H9 (cell line): ENCODE measurements at regions not wholly inside any gene's neighbourhood (a gene's known extent, or its start where the extent isn't known, plus 50 kb on each side); places are given as distances from the start of the nearest gene placed in this dataset.

Experiments
- DNase-seq: peaks from one replicate; pipeline ENCODE4 v3.0.0-alpha.2; 2017
- H2AFZ ChIP-seq: one replicate; pipeline ENCODE4 v1.6.1; 2013; ENCODE audit warnings: mild to moderate bottlenecking, low read length, control low read depth, moderate library complexity
- H2AK5ac ChIP-seq: 2 replicates; pipeline ENCODE4 v1.6.1; 2013; ENCODE audit warnings: low read length, control low read depth, mixed read lengths; ENCODE audit not compliant: insufficient read length
- H2BK120ac ChIP-seq: one replicate; pipeline ENCODE4 v1.6.1; 2013; ENCODE audit warnings: low read depth, mild to moderate bottlenecking, low read length, control low read depth, inconsistent platforms; ENCODE audit not compliant: poor library complexity, severe bottlenecking
- H2BK12ac ChIP-seq: 2 replicates; pipeline ENCODE4 v1.6.1; 2013; ENCODE audit warnings: low read length, control low read depth, mixed read lengths, low read depth; ENCODE audit not compliant: insufficient read length
- H2BK15ac ChIP-seq: 2 replicates; pipeline ENCODE4 v1.6.1; 2013; ENCODE audit warnings: low read depth, low read length, control low read depth
- H2BK20ac ChIP-seq: one replicate; pipeline ENCODE4 v1.6.1; 2013; ENCODE audit warnings: low read depth, mild to moderate bottlenecking, low read length, control low read depth, inconsistent platforms; ENCODE audit not compliant: poor library complexity, severe bottlenecking
- H2BK5ac ChIP-seq: 2 replicates; pipeline ENCODE4 v1.6.1; 2013; ENCODE audit warnings: low read length, control low read depth, mixed read lengths; ENCODE audit not compliant: insufficient read length
- H3K14ac ChIP-seq: 2 replicates; pipeline ENCODE4 v1.6.1; 2013; ENCODE audit warnings: low read length, control low read depth; ENCODE audit not compliant: insufficient read depth
- H3K18ac ChIP-seq: 2 replicates; pipeline ENCODE4 v1.6.1; 2013; ENCODE audit warnings: low read depth, mild to moderate bottlenecking, mixed read lengths, low read length, control low read depth; ENCODE audit not compliant: insufficient read length
- H3K23ac ChIP-seq: 2 replicates; pipeline ENCODE4 v1.6.1; 2013; ENCODE audit warnings: low read length, control low read depth, mixed read lengths, low read depth; ENCODE audit not compliant: insufficient read length
- H3K23me2 ChIP-seq: 2 replicates; pipeline ENCODE4 v1.6.1; 2013; ENCODE audit warnings: low read depth, mild to moderate bottlenecking, mixed read lengths, low read length, control low read depth; ENCODE audit not compliant: insufficient read length, poor library complexity, severe bottlenecking
- H3K27ac ChIP-seq: 2 replicates; pipeline ENCODE4 v1.5.1; 2013; ENCODE audit warnings: low read length, control low read depth, mixed read lengths, low read depth; ENCODE audit not compliant: insufficient read length
- H3K27me3 ChIP-seq: 2 replicates; pipeline ENCODE4 v1.6.1; 2013; ENCODE audit warnings: low read length, control low read depth, inconsistent platforms; ENCODE audit not compliant: insufficient read depth
- H3K4ac ChIP-seq: 2 replicates; pipeline ENCODE4 v1.6.1; 2013; ENCODE audit warnings: low read depth, mild to moderate bottlenecking, control low read depth, inconsistent platforms, low read length, moderate library complexity
- H3K4me1 ChIP-seq: 2 replicates; pipeline ENCODE4 v1.6.1; 2013; ENCODE audit warnings: low read length, control low read depth, inconsistent platforms; ENCODE audit not compliant: insufficient read depth
- H3K4me2 ChIP-seq: 2 replicates; pipeline ENCODE4 v1.6.1; 2013; ENCODE audit warnings: low read length, control low read depth, mixed read lengths; ENCODE audit not compliant: insufficient read length, insufficient read depth
- H3K56ac ChIP-seq: 2 replicates; pipeline ENCODE4 v1.6.1; 2013; ENCODE audit warnings: low read depth, mild to moderate bottlenecking, mixed read lengths, low read length, control low read depth; ENCODE audit not compliant: insufficient read length
- H3K79me1 ChIP-seq: 2 replicates; pipeline ENCODE4 v1.6.1; 2013; ENCODE audit warnings: low read depth, mild to moderate bottlenecking, moderate library complexity, low read length, control low read depth, inconsistent platforms; ENCODE audit not compliant: insufficient read depth, poor library complexity, severe bottlenecking
- H3K79me2 ChIP-seq: 2 replicates; pipeline ENCODE4 v1.6.1; 2013; ENCODE audit warnings: low read length, control low read depth, inconsistent platforms; ENCODE audit not compliant: insufficient read depth
- H3K9ac ChIP-seq: 2 replicates; pipeline ENCODE4 v1.6.1; 2013; ENCODE audit warnings: low read length, control low read depth, mixed read lengths; ENCODE audit not compliant: insufficient read length; ENCODE audit errors: extremely low read depth
- H3K9me3 ChIP-seq: one replicate; pipeline ENCODE4 v1.6.1; 2013; ENCODE audit warnings: low read depth, low read length, inconsistent platforms; ENCODE audit not compliant: control insufficient read depth
- H3T11ph ChIP-seq: one replicate; pipeline ENCODE4 v1.6.1; 2013; ENCODE audit warnings: mild to moderate bottlenecking, low read length, control low read depth, inconsistent platforms
- H4K20me1 ChIP-seq: one replicate; pipeline ENCODE4 v1.6.1; 2013; ENCODE audit not compliant: control insufficient read depth, insufficient read length, insufficient read depth
- H4K5ac ChIP-seq: 2 replicates; pipeline ENCODE4 v1.6.1; 2013; ENCODE audit warnings: low read depth, mild to moderate bottlenecking, mixed read lengths, low read length, control low read depth; ENCODE audit not compliant: insufficient read length
- H4K8ac ChIP-seq: replicated peaks from 2 replicates; pipeline ENCODE4 v1.6.1; 2013; ENCODE audit warnings: low read length, control low read depth, mixed read lengths, low read depth; ENCODE audit not compliant: insufficient read length
- H4K91ac ChIP-seq: 2 replicates; pipeline ENCODE4 v1.6.1; 2013; ENCODE audit warnings: low read depth, mild to moderate bottlenecking, moderate library complexity, mixed read lengths, low read length, control low read depth; ENCODE audit not compliant: insufficient read length
- H3K27ac Mint-ChIP-seq, 3 experiments: 2 replicates in 2 of 3; 3 replicates in 1 of 3; pipeline ENCODE4 v1.8.0; 2020 to 2021; ENCODE audit warnings: mixed read lengths in 3 of 3, mild to moderate bottlenecking in 1 of 3, moderate library complexity in 1 of 3
- H3K27me3 Mint-ChIP-seq: 2 replicates; pipeline ENCODE4 v1.8.0; 2021; ENCODE audit warnings: low read depth, mild to moderate bottlenecking, moderate library complexity, mixed read lengths
- H3K36me3 Mint-ChIP-seq, 3 experiments: 2 replicates in 2 of 3; 3 replicates in 1 of 3; pipeline ENCODE4 v1.8.0; 2020 to 2021; ENCODE audit warnings: low read depth in 3 of 3, mixed read lengths in 3 of 3; ENCODE audit not compliant: insufficient read depth in 1 of 3
- H3K4me1 Mint-ChIP-seq, 2 experiments: 2 replicates each; pipeline ENCODE4 v1.8.0; 2020; ENCODE audit warnings: mixed read lengths in 2 of 2
- H3K4me3 Mint-ChIP-seq, 2 experiments: 2 replicates in 1 of 2; 3 replicates in 1 of 2; pipeline ENCODE4 v1.8.0; 2020 to 2021; ENCODE audit warnings: mild to moderate bottlenecking in 2 of 2, mixed read lengths in 2 of 2, moderate library complexity in 1 of 2
- H3K9me3 Mint-ChIP-seq, 2 experiments: 2 replicates in 1 of 2; 3 replicates in 1 of 2; pipeline ENCODE4 v1.8.0; 2020; ENCODE audit warnings: mild to moderate bottlenecking in 2 of 2, mixed read lengths in 2 of 2, moderate library complexity in 1 of 2
- WGBS: extraction: QIAGEN DNeasy Blood & Tissue Kit; methylation state at CpG from one replicate; pipeline ENCODE4 v1.1.7; 2013; ENCODE audit warnings: missing lambda C conversion rate, low lambda C conversion rate, mixed read lengths; ENCODE audit not compliant: insufficient read length; ENCODE audit errors: extremely low coverage; 5-methylcytosine and 5-hydroxymethylcytosine counted together
- TF ChIP-seq, protein P1 (sequence below): fragments of 200-600 bp; sonication (generic); conservative IDR thresholded peaks from 3 replicates; pipeline ENCODE4 v1.8.0; 2021; ENCODE audit warnings: antibody characterized with exemption, mild to moderate bottlenecking

DNA sequence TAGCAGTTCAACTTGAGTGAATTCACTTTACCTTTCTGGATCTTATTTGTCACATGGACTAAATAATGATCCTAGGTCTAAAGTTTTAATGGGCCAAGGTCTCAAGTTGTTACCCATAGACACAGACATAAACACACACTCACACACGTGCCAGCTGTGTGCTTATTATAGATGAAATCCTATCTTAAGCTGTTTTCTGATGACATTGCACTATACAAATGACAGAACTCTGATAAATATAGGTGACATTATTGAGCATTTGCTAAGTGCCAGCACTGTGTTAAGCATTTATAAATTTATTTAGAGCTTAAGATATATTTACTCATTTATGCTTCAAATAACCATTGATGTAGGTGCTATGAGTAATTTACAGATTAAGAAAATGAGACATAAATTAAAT, 474.4 kb upstream of the NR5A2 start:
- H3K4me2 ChIP-seq, result no peak overlapping the region
- no peak overlapping the region for H2BK15ac ChIP-seq
- no peak overlapping the region for H3T11ph ChIP-seq
- no peak overlapping the region for H2BK12ac ChIP-seq
- H2AK5ac ChIP-seq, result no peak overlapping the region
- no peak overlapping the region for H2BK20ac ChIP-seq
- H3K9me3 Mint-ChIP-seq, result peaks cover 0 to 2% of the 10 kb centered on the region in 2 experiments; a peak in 2 of 5 replicates
- no peak overlapping the region for H4K5ac ChIP-seq
- no peak overlapping the region for H3K27ac ChIP-seq
- H3K4me1 Mint-ChIP-seq, result peaks cover 3 to 4% of the 10 kb centered on the region in 2 experiments; a peak in 2 of 4 replicates
- H3K4me3 Mint-ChIP-seq, result no peak overlapping the region
- no peak for DNase-seq
- H3K27me3 Mint-ChIP-seq, result no peaks in the 10 kb centered on the region
- no peaks in the 10 kb centered on the region for H3K79me1 ChIP-seq
- no peak overlapping the region for H3K9ac ChIP-seq
- H2AFZ ChIP-seq, result no peak overlapping the region
- H3K23ac ChIP-seq, result no peak overlapping the region
- H3K27me3 ChIP-seq, result no peaks in the 10 kb centered on the region
- H3K79me2 ChIP-seq, result no peaks in the 10 kb centered on the region
- H4K8ac ChIP-seq, result no peak overlapping the region
- H3K14ac ChIP-seq, result no peak overlapping the region
- H3K4me1 ChIP-seq, result no peaks in the 10 kb centered on the region
- no peaks in the 10 kb centered on the region for H3K9me3 ChIP-seq
- no peak overlapping the region for H4K91ac ChIP-seq
- no peaks in the 10 kb centered on the region for H3K23me2 ChIP-seq
- TF ChIP-seq, protein P1, sequence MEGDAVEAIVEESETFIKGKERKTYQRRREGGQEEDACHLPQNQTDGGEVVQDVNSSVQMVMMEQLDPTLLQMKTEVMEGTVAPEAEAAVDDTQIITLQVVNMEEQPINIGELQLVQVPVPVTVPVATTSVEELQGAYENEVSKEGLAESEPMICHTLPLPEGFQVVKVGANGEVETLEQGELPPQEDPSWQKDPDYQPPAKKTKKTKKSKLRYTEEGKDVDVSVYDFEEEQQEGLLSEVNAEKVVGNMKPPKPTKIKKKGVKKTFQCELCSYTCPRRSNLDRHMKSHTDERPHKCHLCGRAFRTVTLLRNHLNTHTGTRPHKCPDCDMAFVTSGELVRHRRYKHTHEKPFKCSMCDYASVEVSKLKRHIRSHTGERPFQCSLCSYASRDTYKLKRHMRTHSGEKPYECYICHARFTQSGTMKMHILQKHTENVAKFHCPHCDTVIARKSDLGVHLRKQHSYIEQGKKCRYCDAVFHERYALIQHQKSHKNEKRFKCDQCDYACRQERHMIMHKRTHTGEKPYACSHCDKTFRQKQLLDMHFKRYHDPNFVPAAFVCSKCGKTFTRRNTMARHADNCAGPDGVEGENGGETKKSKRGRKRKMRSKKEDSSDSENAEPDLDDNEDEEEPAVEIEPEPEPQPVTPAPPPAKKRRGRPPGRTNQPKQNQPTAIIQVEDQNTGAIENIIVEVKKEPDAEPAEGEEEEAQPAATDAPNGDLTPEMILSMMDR, result no peak
- no peak overlapping the region for H3K18ac ChIP-seq
- H2BK5ac ChIP-seq, result no peak overlapping the region
- H2BK120ac ChIP-seq, result no peak overlapping the region
- no peak overlapping the region for H3K4ac ChIP-seq
- WGBS, result no CpG with 5 or more reads among the region's 1 CpG
- no peaks in the 10 kb centered on the region for H4K20me1 ChIP-seq
- no peak overlapping the region for H3K27ac Mint-ChIP-seq
- no peak overlapping the region for H3K56ac ChIP-seq
- no peaks in the 10 kb centered on the region for H3K36me3 Mint-ChIP-seq
